Stimulated activated CD4-positive, alpha-beta T cell treated with anti-CD3 and anti-CD28 coated beads, Interleukin-12 subunit alpha, Interleukin-12 subunit beta, amount 100 ng/mL, for 48 hours (primary cell): ENCODE measurements at regions not wholly inside any gene's neighbourhood (a gene's known extent, or its start where the extent isn't known, plus 50 kb on each side); places are given as distances from the start of the nearest gene placed in this dataset.

Source experiments
- DNase-seq, 3 donors: peaks; one replicate each; pipeline ENCODE4 v3.0.0-alpha.2; 2020; ENCODE audit warnings: low read depth in 2 of 3, low spot score in 1 of 3

DNA sequence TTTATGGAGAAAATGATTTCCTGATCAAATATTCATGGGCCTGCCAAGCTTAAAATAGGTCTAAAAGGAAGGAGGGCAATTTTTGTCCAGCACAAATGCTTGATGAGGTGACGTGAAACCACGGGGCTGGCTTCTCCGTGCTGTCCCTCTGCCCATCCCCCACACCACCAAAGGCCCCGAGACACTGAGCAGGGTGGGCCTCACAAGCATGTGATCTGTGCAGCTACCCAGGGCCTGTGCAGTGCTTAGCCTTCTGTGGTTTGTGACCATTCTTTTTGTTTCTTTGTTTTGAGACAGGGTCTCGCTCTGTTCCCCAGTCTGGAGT is 94.8 kb upstream of the RTL6 start:
- DNase-seq: no peak

GRCh38 chr22:44592126-44592823 is 94.2 kb upstream of the RTL6 start:
- no peak for DNase-seq

DNA sequence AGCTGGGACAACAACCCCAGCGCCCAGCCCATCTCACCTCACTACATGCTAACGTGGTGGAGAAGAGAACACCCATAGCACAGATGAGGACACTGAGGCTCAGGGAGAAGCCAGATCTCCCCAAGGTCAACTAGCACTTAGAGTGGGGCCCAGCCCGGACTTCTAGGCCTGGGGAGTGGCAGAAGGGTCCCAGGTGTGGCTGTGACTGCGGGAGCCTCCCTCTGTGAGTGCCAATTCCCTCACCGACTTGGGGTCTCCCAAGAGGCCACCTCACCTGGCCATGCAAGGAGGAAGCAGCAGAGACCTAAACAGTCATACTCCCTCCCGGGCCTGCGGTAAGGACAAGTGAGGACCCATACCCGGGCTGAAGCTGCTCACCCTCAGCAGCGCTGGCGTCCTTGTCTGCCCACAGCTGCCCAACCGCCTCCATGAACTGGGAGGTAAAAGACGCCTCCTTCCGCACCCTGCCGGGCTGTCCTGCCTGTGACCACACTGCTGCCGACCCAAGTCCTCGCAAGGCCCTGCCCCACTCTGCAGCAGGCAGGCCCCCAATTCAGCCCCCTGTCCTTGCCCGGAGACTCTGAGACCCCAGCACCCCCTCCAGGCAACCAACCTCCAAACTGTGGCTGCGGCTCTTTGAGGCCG is 93.2 kb upstream of the RTL6 start:
- no peak for DNase-seq

DNA sequence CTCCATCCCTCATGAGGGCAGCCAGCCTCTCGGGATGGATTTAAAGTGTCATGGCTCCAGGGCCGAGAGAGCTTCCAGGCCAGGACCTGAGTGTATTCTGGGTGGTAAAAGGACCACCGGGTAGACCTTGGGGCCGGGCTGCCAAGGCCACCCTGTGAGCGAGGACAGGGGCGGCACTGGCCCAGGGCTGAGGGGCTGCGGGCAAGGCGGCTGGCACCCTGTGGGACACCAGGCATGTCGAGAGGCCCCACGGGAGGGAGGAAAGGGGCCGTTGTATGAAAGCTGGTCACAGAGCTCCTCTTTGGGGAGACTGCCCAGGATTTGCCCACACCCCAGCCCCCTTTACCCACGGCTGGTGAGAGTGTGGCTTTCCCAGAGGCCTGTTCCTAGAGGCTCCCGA is 92.3 kb upstream of the RTL6 start:
- no peak for DNase-seq

DNA sequence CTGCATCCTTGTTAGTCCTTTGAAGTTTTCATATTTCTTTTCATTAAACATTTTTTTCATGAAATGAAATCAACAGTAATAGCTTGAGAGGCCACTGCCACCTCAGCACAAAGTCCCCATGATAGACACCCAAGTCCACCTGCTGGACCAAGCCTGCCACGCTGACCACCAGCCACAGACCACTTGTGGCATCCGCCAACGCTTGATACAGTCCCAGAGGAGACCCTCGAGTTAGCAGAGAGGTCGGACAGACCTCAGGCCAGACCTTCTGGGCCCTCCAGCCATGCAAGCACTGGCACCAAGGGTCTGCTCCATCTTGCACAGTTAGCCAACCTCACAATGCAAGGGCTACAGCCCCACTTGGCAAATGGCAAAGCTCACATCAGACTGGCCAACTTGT is 91.8 kb upstream of the RTL6 start:
- no peak for DNase-seq

DNA sequence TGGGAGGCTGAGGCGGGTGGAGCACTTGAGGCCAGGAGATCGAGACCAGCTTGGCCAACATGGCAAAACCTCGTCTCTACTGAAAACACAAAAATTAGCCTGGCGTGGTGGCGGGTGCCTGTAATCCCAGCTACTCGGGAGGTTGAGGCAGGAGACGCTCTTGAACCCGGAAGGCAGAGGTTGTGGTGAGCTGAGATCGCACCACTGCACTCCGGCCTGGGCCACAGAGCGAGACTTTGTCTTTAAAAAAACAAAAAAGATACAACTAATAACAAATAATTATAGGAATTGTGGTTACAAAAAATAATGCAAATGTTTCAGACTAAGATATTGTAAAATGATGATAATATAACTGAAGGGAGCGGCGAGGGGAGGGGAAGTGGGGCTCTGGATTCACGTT is 90.3 kb upstream of the RTL6 start:
- DNase-seq: no peak

GRCh38 chr22:44587737-44588310 is 89.8 kb upstream of the RTL6 start:
- no peak for DNase-seq

DNA sequence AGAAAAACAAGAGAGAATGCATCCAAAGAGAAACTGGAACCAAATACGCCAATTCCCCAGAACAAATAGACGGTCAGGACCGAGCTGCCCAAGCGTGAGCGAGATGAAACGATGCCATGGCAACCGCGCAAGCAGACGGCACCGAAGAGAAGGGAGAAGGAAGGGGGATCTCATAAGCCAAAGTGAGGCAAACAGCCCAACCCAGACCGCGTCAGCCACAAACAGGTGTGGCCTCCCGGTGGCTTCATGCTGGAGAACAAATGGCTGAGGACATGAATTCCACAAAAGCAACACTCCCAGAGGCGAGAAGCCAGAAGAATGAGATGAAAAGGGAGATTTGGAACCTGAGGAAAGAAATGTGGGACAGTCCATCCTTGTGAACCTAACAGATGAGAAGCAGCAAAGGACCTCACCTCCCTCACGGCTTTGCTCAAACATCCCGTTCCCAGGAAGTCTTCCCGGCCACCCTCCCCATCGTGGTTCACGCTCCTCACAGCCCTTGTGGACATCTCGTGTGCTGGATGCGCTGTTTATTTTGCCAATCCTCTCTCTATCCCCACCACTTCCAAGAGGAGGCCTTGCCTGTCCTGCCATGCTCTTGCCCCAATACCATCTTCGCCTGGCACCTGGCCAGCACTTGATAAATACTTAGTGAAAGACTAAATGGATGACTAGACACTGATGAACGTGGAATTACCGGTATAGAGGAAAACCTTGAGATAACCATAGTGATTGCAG is 89.1 kb upstream of the RTL6 start:
- no peak for DNase-seq

DNA sequence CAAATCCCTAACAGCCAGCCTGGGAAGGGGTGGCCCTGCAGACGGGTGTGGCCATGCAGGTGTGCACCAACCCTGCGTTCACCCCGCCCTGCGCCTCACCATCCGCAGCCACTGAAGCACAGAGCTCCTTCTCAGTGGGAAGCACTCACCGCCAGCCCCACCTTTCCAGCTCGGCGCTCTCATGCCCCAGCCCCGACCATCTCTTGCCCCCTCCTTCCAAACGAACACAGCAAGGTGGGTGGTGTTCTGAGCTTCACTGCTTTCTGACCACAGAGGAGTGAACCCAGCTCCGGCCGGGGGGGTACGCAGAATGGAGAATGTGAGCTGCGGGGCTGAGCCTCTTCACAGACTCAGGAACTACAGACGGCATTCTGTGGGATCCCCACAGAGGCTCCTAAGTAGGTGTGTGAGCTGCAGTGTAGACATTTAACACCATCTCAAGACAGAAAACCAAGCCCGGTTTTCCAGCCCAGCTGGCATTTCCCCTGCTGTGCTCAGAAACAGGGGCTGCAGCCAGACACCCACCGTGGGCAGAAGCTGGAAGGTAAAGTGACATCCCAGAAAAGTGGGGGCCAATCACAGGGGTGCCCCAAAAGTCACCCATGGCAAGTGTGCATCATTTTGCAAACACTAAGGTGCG is 88.4 kb upstream of the RTL6 start:
- no peak for DNase-seq

- no peak for DNase-seq
These were observed 87.7 kb upstream of the RTL6 start for GRCh38 chr22:44585559-44586350.

- DNase-seq: no peak
These were observed 86.3 kb upstream of the RTL6 start for GRCh38 chr22:44584256-44584902.

DNA sequence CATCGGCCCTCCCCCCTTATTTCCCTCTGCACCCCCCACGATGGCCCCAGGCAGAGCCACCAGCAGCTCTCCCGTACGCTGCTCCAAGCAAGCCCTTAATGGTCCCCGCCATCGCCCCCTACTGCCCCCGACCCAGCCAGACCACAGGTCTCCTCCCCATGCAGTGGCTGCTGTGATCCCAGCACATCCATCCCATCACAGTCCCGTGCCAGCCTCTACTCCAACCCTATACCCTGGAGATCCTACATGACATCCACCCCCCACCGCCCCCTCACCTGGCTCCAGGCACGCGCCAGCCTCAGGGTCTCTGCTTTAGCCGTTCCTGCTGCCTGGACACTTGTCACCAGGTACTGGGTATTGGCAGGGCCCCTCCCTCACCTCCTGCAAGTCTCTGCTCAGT is 85.8 kb upstream of the RTL6 start:
- no peak for DNase-seq

DNA sequence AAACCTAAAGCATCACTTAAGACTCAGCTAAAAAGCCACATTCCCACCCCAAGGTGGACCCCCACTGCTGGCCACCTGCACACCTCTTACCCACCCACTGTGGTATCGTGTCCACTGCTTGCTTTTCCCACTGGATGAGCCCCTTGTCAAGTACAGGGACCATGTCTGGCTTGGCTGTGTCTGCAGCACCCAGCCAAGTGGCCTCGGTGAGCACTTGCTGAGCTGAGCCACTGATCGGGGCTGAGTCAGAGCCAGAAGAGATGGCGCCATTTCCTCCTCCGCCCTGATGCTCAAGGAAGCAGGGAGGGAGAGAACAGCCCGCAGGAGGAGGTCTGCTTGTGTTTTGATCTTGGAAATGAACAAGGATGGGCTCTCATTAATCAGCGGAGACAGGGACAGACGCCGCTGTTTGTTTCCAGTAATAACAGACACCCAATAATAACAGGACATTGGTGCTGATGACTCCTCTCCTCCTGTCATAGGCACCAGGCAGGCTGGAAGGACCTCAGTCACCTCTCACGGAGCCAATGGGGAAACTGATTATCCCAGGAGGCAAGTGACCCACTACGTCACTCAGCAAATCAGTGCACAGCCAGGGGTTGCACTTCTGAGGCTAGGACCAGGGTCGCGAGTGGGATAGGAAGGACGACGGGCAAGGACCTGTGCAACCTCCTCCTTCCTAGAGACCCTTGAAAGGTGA is 85.2 kb upstream of the RTL6 start:
- DNase-seq: no peak

DNA sequence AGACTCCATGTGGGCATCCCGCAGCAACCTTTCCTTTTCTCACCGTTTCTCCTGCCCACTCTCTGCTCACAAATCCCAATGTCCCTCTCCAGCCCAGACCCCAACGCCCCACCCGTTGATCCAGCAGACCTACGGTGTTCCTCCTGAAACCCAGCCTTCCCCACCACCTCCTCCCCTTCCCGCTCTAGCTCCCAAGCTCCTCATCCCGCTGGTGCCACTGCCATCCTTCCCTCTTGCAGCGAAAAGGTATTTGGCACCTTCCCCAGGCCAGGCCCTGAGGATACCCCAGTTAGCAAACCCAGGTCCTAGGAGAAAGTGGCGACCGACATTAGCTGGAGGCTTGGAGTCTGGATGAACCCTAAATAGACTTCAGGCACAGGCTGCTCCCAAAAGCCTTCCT is 84.0 kb upstream of the RTL6 start:
- DNase-seq: no peak

DNA sequence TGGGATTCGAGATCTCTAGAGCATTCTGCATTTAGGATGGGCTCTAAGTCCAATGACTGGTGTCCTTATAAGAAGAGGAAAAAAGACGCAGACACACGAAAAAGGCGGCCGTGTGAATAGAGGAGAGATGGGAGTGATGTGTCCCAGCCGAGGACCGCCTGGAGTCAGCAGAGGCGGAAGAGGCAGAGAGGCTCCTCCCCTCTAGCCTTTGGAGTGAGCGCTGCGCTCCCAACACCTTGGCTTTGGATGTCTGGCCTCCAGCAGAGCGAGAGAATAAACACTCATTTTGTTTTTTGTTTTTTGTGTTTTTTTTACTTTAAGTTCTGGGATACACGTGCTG is 83.0 kb upstream of the RTL6 start:
- no peak for DNase-seq

DNA sequence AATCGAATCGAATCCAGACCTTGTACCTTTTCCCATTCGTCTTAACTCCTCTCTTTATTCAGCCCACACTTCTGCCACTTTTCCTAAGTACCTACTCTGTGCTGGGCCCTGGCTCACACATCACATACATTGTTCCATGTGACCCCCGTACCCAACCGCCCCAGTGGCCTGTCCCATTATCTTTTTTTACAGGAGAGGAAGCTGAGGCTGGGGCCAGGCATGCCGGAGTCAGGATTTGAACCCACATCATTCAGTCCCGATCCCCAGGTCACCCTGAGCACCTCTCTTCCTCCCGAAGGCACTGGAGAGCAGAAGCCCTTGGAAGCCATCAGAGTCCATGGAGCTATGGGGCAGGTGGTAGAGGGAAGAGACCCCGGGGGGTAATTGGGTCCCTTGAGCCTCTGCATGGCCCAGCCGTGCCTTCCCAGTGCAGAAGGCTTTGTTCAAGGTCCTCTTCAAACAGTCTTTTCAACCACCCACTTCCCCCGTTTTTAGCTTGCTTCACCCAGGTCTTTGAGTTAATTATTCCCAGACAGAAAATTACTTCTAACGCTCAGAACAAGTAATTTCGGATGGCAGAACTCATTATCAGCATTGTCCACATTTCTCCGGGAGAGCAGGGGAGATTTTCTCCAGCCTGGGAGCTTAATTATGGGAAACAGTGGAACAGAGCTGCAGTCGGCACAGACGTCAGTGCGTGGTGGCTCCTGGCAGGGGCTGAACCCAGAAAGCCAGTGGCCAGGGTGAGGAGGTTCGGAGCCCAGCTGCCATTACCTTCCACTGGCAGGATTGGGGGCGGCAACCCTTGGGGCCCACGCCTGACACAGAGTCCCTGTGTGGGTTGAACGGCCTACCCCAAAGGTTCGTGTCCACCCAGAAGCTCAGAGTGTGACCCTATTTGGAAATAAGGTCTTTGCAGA is 82.4 kb upstream of the RTL6 start:
- no peak for DNase-seq

DNA sequence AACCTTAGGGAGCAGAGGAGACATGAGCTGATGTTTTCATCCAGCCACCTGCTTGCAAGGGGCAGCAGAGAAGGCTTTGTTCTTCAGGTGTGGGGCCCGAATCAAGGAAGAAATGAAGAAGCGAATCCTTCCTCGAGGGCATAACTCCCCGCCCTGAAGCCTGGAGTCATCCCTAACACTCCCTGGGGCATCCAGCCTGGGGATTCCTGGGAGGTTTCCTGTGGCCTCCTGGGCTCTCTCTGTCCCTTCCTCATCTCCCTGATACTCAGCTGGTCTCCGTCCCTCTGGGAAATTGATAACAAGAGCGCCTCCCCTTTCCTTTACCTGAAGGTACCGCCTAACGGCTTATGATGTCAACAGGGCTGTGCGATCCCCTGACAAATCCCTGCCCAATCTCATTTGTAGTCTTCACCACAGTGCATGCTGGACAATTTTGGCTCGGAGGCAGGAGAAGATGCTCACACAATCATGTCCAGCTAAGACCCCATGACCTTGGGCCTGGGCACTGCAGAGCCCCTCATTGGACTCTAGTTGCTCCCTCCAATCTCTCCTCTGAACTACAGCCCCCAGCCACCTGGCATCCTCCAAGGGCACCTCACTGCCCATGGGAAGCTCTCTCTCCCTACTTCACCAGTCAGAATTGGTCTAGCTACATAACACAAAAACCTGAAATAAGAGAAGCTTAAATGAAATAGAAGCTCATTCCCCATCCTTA is 80.6 kb upstream of the RTL6 start:
- no peak for DNase-seq

DNA sequence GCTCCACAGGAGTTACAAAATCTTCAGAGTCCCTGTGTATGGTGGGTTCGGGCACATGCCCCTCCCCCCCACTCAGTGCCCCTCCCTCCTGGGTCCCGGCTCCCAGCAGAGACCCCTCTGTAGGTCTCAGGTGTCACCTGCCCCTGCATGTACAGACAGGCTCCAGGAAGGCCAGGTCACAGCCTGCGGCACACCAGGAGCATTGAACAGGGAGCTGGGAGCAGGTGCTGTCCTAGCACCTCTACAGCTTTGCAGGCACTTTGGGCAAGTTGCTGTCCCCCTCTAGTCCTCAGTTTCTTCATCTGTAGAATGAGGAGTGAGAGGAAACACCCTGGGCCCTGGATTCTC is 80.1 kb upstream of the RTL6 start:
- no peak for DNase-seq
